ENCODE measurements at regions not wholly inside any gene's neighbourhood (a gene's known extent, or its start where the extent isn't known, plus 50 kb on each side); places are given as distances from the start of the nearest gene placed in this dataset.

GRCh38 chr14:104282332-104283196 is 144.2 kb downstream of the KIF26A start:
- TF ChIP-seq CTCF (conservative IDR thresholded peaks at IDR 0.05; ENCODE audit: low read depth, low read length) (no peak), EZH2 (IDR thresholded peaks at IDR 0.05; ENCODE audit: borderline replicate concordance, low read depth, low read length, poor library complexity, severe bottlenecking) (no peak)
